Ovary (tissue), 7 donors: ENCODE measurements at regions not wholly inside any gene's neighbourhood (a gene's known extent, or its start where the extent isn't known, plus 50 kb on each side); places are given as distances from the start of the nearest gene placed in this dataset.

Experiments used
- DNase-seq, 5 donors: peaks; one replicate each; pipeline ENCODE4 v3.0.0-alpha.2; 2019 to 2020
- H3K27ac ChIP-seq, 2 donors: fragments of 200-600 bp; one replicate each; pipeline versions ENCODE4 v1.5.1 to v1.8.0; 2019 to 2022
- H3K27me3 ChIP-seq: fragments of 200-600 bp; one replicate; pipeline ENCODE4 v1.8.0; 2022
- H3K36me3 ChIP-seq: fragments of 200-600 bp; sonication (generic); one replicate; pipeline ENCODE4 v1.5.1; 2019
- H3K4me1 ChIP-seq: one replicate; pipeline ENCODE4 v1.8.1; 2013; ENCODE audit warnings: mild to moderate bottlenecking, moderate library complexity; ENCODE audit not compliant: insufficient read depth
- H3K4me3 ChIP-seq: fragments of 200-600 bp; sonication (generic); one replicate; pipeline ENCODE4 v1.5.1; 2017
- H3K9me3 ChIP-seq, 2 donors: fragments of 200-600 bp in 1 of 2; sonication (generic) in 1 of 2; one replicate each; pipeline versions ENCODE4 v1.5.1 to v1.8.1; 2013 to 2019; ENCODE audit warnings: mild to moderate bottlenecking in 1 of 2, moderate library complexity in 1 of 2
- CTCF ChIP-seq, 3 donors: fragments of 450-650 bp in 2 of 3; fragments of 200-600 bp in 1 of 3; IDR thresholded peaks; one replicate each; pipeline versions ENCODE4 v1.5.1 to v1.8.0; 2016 to 2022; ENCODE audit warnings: antibody characterized with exemption in 3 of 3, mild to moderate bottlenecking in 1 of 3
- EP300 ChIP-seq: sonication (generic); formaldehyde crosslinking; IDR thresholded peaks from one replicate; pipeline ENCODE4 v1.6.1; 2017; ENCODE audit warnings: antibody characterized with exemption
- POLR2A ChIP-seq: fragments of 450-650 bp; IDR thresholded peaks from one replicate; pipeline ENCODE4 v1.6.1; 2017; ENCODE audit warnings: antibody characterized with exemption, mild to moderate bottlenecking, moderate library complexity
- WGBS, 3 donors: extraction: QIAGEN DNeasy Blood & Tissue Kit in 1 of 3; methylation state at CpG; one replicate each; pipeline versions ENCODE4 v1.1.5 to v1.1.7; 2013 to 2017; 5-methylcytosine and 5-hydroxymethylcytosine counted together
- intact Hi-C, 4 donors: fragments of 100-400 bp; cut with DNase I; formaldehyde crosslinking; loops; one replicate each; pipeline versions ENCODE4 v1.11.0 to v1.15.1; 2022 to 2023
- donor health status: DM: no; HTN: no; CAD: no; lungs with moderate emphysema.
- donor health status: DM: no; HTN: no; CAD: no.
- donor health status: Bipolar disorder and iron deficiency.
- donor health status: DM: no; HTN: no; CAD: no.
- donor health status: DM: yes; HTN: yes; CAD: no.

DNA sequence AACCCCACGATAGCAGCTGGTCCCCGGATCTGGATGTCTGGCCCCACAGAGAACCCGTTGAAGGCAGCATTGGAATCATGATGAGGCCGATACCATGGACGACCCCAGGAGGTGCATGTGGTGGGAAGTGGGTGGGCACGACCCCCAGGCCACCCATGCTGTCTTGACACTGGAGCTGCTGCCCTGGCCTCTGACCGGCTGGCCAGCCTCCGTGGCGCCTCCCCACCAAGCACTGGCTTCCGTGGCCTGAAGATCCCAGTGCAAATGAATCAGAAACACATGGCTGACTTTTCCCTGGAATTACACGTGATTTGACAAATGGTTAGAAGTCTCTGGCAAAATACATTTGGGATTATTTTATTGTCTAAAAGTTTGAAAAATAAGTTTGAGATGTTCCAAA lies 259.0 kb upstream of the IRX1 start:
- no peak for TF ChIP-seq POLR2A
- TF ChIP-seq CTCF (IDR thresholded peaks at IDR 0.05): no peak
- no peak for TF ChIP-seq EP300
- Histone ChIP-seq H3K36me3 (no peaks in the 10 kb centered on the region), H3K4me3 (no peak overlapping the region), H3K4me1 (no peaks in the 10 kb centered on the region), H3K27me3 (no peaks in the 10 kb centered on the region), H3K27ac (no peak overlapping the region), H3K9me3 (no peaks in the 10 kb centered on the region)
- 60 to 75% (median 73%) methylated on average over 11 of the region's 11 CpGs for WGBS, 3 donors
- intact Hi-C loops: no loop called here
- DNase-seq: no peak

GRCh38 chr5:3335301-3335700 lies 260.3 kb upstream of the IRX1 start:
- Histone ChIP-seq H3K27me3 (no peaks in the 10 kb centered on the region), H3K9me3 (no peaks in the 10 kb centered on the region), H3K36me3 (no peaks in the 10 kb centered on the region), H3K27ac (no peak overlapping the region), H3K4me1 (no peaks in the 10 kb centered on the region), H3K4me3 (no peak overlapping the region)
- no peak for DNase-seq
- TF ChIP-seq POLR2A (no peak), EP300 (no peak), CTCF (IDR thresholded peaks at IDR 0.05) (no peak)
- intact Hi-C loops: no loop called here
- WGBS, 3 donors: 76 to 80% (median 78%) methylated on average over 12 of the region's 12 CpGs

GRCh38 chr5:3333836-3334235 lies 261.8 kb upstream of the IRX1 start:
- intact Hi-C loops: no loop called here
- TF ChIP-seq CTCF (IDR thresholded peaks at IDR 0.05) (no peak), POLR2A (no peak), EP300 (no peak)
- H3K4me3 ChIP-seq: no peak overlapping the region
- DNase-seq: no peak
- no peak overlapping the region for H3K27ac ChIP-seq
- 61 to 75% (median 71%) methylated on average over 8 of the region's 8 CpGs for WGBS, 3 donors
- H3K9me3 ChIP-seq: no peaks in the 10 kb centered on the region
- H3K36me3 ChIP-seq: no peaks in the 10 kb centered on the region
- no peaks in the 10 kb centered on the region for H3K27me3 ChIP-seq
- H3K4me1 ChIP-seq: no peaks in the 10 kb centered on the region

DNA sequence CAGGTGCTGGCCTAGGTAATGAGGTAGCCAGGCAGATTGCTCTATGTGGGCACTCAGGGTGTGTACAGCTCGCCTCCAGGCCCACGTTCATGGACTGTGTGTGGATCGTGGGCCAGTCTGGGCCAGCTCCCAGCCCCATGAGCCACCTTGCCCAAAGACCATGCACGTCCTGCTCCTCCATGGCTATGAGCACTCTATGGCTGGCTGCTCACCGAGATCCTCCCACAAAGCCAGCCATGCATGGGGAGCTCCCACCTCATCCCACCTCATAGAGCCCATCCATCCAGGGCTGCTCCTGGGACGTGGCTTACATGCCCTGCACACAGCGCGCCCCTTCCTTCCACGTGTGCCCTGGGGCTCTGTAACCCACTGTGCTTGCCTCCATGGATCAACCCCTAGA lies 262.5 kb upstream of the IRX1 start:
- WGBS, 3 donors: 83 to 86% (median 86%) methylated on average over 9 of the region's 9 CpGs
- intact Hi-C loops: no loop called here
- TF ChIP-seq EP300 (no peak), POLR2A (no peak), CTCF (IDR thresholded peaks at IDR 0.05) (no peak)

GRCh38 chr5:3331819-3332218 lies 263.8 kb upstream of the IRX1 start:
- 89 to 95% (median 94%) methylated on average over 6 of the region's 6 CpGs for WGBS, 3 donors
- no peak for DNase-seq
- H3K27me3 ChIP-seq: no peaks in the 10 kb centered on the region
- H3K4me1 ChIP-seq: no peaks in the 10 kb centered on the region
- H3K4me3 ChIP-seq: no peak overlapping the region
- H3K36me3 ChIP-seq: no peaks in the 10 kb centered on the region
- no peaks in the 10 kb centered on the region for H3K9me3 ChIP-seq
- intact Hi-C loops: no loop called here
- no peak for TF ChIP-seq EP300
- H3K27ac ChIP-seq: no peak overlapping the region

More for the DNA sequence above, 262.5 kb upstream of the IRX1 start:
- Histone ChIP-seq H3K27me3 (no peaks in the 10 kb centered on the region), H3K9me3 (no peaks in the 10 kb centered on the region), H3K4me3 (no peak overlapping the region), H3K27ac (no peak overlapping the region), H3K36me3 (no peaks in the 10 kb centered on the region), H3K4me1 (no peaks in the 10 kb centered on the region)
- DNase-seq: no peak
